Natural killer cell (primary cell): ENCODE measurements at regions not wholly inside any gene's neighbourhood (a gene's known extent, or its start where the extent isn't known, plus 50 kb on each side); places are given as distances from the start of the nearest gene placed in this dataset.

Experiments
- ATAC-seq, 3 donors: fragments of 150-1000 bp in 2 of 3; fragments of 200-7000 bp in 1 of 3; cut with Tn5 transposase; 1 replicate in 1 of 3; 2 replicates in 2 of 3; pipeline ENCODE4 v1.10.0; 2021; ENCODE audit warnings: mild to moderate bottlenecking in 2 of 3, moderate library complexity in 2 of 3
- DNase-seq, 2 donors: peaks; one replicate each; pipeline versions ENCODE4 v3.0.0 to v3.0.0-alpha.2; 2013 to 2021; ENCODE audit warnings: mixed read lengths in 1 of 2
- H3K27ac ChIP-seq: one replicate; pipeline ENCODE4 v1.5.1; 2013; ENCODE audit warnings: mild to moderate bottlenecking, low read length
- H3K27me3 ChIP-seq: one replicate; pipeline ENCODE4 v1.6.1; 2013; ENCODE audit warnings: low read length; ENCODE audit not compliant: control insufficient read depth, insufficient read depth
- H3K36me3 ChIP-seq: one replicate; pipeline ENCODE4 v1.6.1; 2013; ENCODE audit warnings: low read length; ENCODE audit not compliant: control insufficient read depth, insufficient read depth
- H3K4me1 ChIP-seq: one replicate; pipeline ENCODE4 v1.6.1; 2013; ENCODE audit warnings: low read length; ENCODE audit not compliant: control insufficient read depth, insufficient read depth
- H3K4me3 ChIP-seq: one replicate; pipeline ENCODE4 v1.5.1; 2013; ENCODE audit warnings: low read length
- H3K9me3 ChIP-seq: one replicate; pipeline ENCODE4 v1.6.1; 2013; ENCODE audit warnings: low read length; ENCODE audit not compliant: control insufficient read depth, insufficient read depth
- H3K27ac Mint-ChIP-seq, 2 donors: one replicate each; pipeline ENCODE4 v1.8.0; 2022; ENCODE audit warnings: mild to moderate bottlenecking in 2 of 2, mixed read lengths in 2 of 2, moderate library complexity in 1 of 2
- H3K27me3 Mint-ChIP-seq, 2 donors: one replicate each; pipeline ENCODE4 v1.8.0; 2022; ENCODE audit warnings: low read depth in 2 of 2, mixed read lengths in 2 of 2
- H3K36me3 Mint-ChIP-seq: one replicate; pipeline ENCODE4 v1.8.0; 2022; ENCODE audit warnings: mixed read lengths
- H3K4me1 Mint-ChIP-seq, 2 donors: one replicate each; pipeline ENCODE4 v1.8.0; 2022; ENCODE audit warnings: mixed read lengths in 2 of 2
- H3K4me3 Mint-ChIP-seq: one replicate; pipeline ENCODE4 v1.8.0; 2022; ENCODE audit warnings: mild to moderate bottlenecking, moderate library complexity, mixed read lengths
- H3K9me3 Mint-ChIP-seq, 2 donors: one replicate each; pipeline ENCODE4 v1.8.0; 2022; ENCODE audit warnings: mixed read lengths in 2 of 2
- WGBS: methylation state at CpG from one replicate; pipeline ENCODE4 v1.1.7; 2013; ENCODE audit warnings: missing lambda C conversion rate; ENCODE audit not compliant: insufficient coverage; 5-methylcytosine and 5-hydroxymethylcytosine counted together
- intact Hi-C: fragments of 100-400 bp; cut with micrococcal nuclease; formaldehyde crosslinking; loops from one replicate; pipeline ENCODE4 v1.14.2; 2022
- TF ChIP-seq, protein P1 (sequence below): fragments of 200-600 bp; IDR thresholded peaks from one replicate; pipeline ENCODE4 v1.8.0; 2022; ENCODE audit warnings: antibody characterized with exemption

DNA sequence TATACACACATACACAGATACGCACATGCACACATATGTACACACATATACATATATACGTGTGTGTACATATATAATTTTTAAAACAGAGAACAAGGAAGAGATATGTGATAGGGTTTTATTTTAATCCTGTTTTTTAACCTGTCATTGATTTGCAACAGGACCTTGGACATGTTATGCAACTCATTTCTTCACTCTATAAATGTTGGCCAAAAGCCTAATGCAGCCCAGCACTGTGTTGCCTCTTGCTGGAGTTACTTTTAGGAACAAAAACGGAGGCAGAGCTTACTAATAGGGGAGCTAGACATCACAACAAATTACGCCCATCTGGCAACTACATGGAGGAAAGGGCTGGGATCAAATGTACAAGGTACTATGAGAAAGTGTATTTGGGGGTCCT, 179.9 kb upstream of the TAB2 start:
- H3K36me3 Mint-ChIP-seq, result no peaks in the 10 kb centered on the region
- H3K27me3 Mint-ChIP-seq, result no peaks in the 10 kb centered on the region
- intact Hi-C loops, result no loop called here
- DNase-seq (no peak), ATAC-seq (no peak)
- H3K9me3 Mint-ChIP-seq, result no peaks in the 10 kb centered on the region
- no peak overlapping the region for H3K4me3 Mint-ChIP-seq
- H3K36me3 ChIP-seq, result no peaks in the 10 kb centered on the region
- H3K4me3 ChIP-seq, result no peak overlapping the region
- H3K27ac Mint-ChIP-seq, result no peak overlapping the region
- H3K27ac ChIP-seq, result no peak overlapping the region
- TF ChIP-seq, protein P1, sequence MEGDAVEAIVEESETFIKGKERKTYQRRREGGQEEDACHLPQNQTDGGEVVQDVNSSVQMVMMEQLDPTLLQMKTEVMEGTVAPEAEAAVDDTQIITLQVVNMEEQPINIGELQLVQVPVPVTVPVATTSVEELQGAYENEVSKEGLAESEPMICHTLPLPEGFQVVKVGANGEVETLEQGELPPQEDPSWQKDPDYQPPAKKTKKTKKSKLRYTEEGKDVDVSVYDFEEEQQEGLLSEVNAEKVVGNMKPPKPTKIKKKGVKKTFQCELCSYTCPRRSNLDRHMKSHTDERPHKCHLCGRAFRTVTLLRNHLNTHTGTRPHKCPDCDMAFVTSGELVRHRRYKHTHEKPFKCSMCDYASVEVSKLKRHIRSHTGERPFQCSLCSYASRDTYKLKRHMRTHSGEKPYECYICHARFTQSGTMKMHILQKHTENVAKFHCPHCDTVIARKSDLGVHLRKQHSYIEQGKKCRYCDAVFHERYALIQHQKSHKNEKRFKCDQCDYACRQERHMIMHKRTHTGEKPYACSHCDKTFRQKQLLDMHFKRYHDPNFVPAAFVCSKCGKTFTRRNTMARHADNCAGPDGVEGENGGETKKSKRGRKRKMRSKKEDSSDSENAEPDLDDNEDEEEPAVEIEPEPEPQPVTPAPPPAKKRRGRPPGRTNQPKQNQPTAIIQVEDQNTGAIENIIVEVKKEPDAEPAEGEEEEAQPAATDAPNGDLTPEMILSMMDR, result no peak
- H3K27me3 ChIP-seq, result no peaks in the 10 kb centered on the region
- H3K4me1 Mint-ChIP-seq, result peaks cover 12 to 13% of the 10 kb centered on the region in 2 donors
- H3K4me1 ChIP-seq, result peaks cover 12% of the 10 kb centered on the region
- 94% methylated on average over 2 of the region's 4 CpGs for WGBS
- no peaks in the 10 kb centered on the region for H3K9me3 ChIP-seq

DNA sequence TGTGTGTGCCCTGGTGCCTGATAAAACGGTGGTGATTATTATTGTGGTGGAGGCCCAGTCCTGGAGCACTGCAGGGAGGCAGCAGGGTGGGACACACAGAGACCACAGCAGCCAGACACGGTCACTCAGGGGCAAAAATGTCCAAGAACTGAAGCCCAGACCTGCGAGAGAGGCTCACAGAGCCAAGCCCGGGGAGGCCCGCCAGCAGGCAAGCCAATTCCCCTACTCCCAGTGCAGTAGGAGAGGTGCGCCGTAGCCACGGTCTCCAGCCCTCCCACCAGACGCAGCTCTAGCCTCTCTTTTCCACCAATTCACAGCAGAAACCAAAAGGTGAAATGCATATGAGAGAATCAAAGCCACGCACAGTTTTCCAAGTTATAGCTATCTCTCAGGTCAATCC, 179.4 kb upstream of the TAB2 start:
- H3K36me3 ChIP-seq, result no peaks in the 10 kb centered on the region
- H3K27me3 Mint-ChIP-seq, result no peaks in the 10 kb centered on the region
- no peak for ATAC-seq
- peaks cover 12 to 13% of the 10 kb centered on the region in 2 donors for H3K4me1 Mint-ChIP-seq
- H3K36me3 Mint-ChIP-seq, result no peaks in the 10 kb centered on the region
- TF ChIP-seq, protein P1, result no peak
- H3K4me3 ChIP-seq, result no peak overlapping the region
- whole genome bisulfite sequencing, result 94% methylated on average over 10 of the region's 10 CpGs
- H3K4me1 ChIP-seq, result peaks cover 12% of the 10 kb centered on the region
- peaks cover 3% of the 10 kb centered on the region for H3K9me3 ChIP-seq
- H3K27ac Mint-ChIP-seq, result no peak overlapping the region
- no peak overlapping the region for H3K27ac ChIP-seq
- no peaks in the 10 kb centered on the region for H3K27me3 ChIP-seq
- no peaks in the 10 kb centered on the region for H3K9me3 Mint-ChIP-seq
- intact Hi-C loops, result no loop called here
- DNase-seq, result no peak
- H3K4me3 Mint-ChIP-seq, result no peak overlapping the region

DNA sequence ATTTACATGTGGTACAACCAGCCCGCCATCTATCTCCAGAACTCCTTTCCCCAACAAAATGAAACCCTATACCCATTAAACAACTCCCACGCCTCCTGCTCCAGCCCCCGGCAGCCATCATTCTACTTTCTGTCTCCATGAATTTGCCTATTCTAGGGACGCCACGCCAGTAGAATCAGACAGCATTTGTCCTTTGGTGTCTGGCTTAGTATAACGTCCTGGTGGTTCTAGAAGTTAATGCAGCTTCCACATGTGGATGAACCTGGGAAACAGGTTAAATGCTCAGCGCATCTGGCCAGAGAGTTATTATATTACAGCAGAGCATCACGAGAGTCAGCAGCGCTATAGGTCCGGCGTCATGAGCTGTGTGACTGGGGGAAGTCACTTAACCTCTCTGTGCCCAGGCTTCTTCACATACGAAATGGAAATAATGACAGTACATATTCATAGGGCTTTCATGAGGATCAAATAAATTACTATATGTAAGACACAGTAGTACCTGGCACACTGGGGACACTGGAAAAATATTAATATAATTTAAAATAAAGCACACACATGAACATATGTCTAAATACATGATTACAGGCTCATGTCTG, 178.7 kb upstream of the TAB2 start:
- intact Hi-C loops, result no loop called here
- no peaks in the 10 kb centered on the region for H3K27me3 ChIP-seq
- DNase-seq (no peak), ATAC-seq (no peak)
- no peaks in the 10 kb centered on the region for H3K36me3 ChIP-seq
- 97% methylated on average over 11 of the region's 12 CpGs for WGBS
- Mint-ChIP-seq H3K9me3 (no peaks in the 10 kb centered on the region), H3K4me1 (peaks cover 12 to 13% of the 10 kb centered on the region in 2 donors), H3K4me3 (no peak overlapping the region), H3K27ac (no peak overlapping the region), H3K36me3 (no peaks in the 10 kb centered on the region), H3K27me3 (no peaks in the 10 kb centered on the region)
- no peak overlapping the region for H3K27ac ChIP-seq
- H3K9me3 ChIP-seq, result peaks cover 4% of the 10 kb centered on the region
- no peak overlapping the region for H3K4me3 ChIP-seq
- TF ChIP-seq, protein P1, result no peak
- peaks cover 12% of the 10 kb centered on the region for H3K4me1 ChIP-seq

DNA sequence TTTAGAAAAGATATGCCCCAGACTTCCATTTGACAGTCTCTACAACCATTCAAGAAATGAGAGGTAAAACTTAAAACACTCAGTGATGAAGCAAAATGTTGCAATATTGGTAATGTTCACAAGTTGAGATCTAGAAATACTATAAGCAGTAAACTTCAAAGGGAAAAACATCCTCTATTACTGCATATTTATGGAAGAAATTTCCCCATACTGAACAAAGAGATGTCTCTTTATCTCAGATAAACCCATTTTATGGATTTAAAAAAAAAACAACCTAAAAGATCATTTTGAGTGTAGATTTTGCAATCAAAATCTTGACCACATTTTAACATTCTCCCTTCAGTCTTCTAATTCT, 177.8 kb upstream of the TAB2 start:
- ATAC-seq (no peak), DNase-seq (no peak)
- Histone ChIP-seq H3K36me3 (no peaks in the 10 kb centered on the region), H3K4me3 (no peak overlapping the region), H3K9me3 (peaks cover 4% of the 10 kb centered on the region), H3K27me3 (no peaks in the 10 kb centered on the region), H3K27ac (peak overlapping the region; percentile 92), H3K4me1 (peaks cover 12% of the 10 kb centered on the region)
- Mint-ChIP-seq H3K9me3 (no peaks in the 10 kb centered on the region), H3K4me1 (peaks cover 12 to 13% of the 10 kb centered on the region in 2 donors), H3K27me3 (no peaks in the 10 kb centered on the region), H3K36me3 (no peaks in the 10 kb centered on the region), H3K27ac (peak overlapping the region; percentile 58 to 85), H3K4me3 (peak overlapping the region; percentile 45)
- intact Hi-C loops, result no loop called here
- TF ChIP-seq, protein P1, result no peak
